WTC11 (cell line): ENCODE measurements at regions not wholly inside any gene's neighbourhood (a gene's known extent, or its start where the extent isn't known, plus 50 kb on each side); places are given as distances from the start of the nearest gene placed in this dataset.

ENCODE experiments used
- ATAC-seq: fragments of 200-7000 bp; cut with Tn5 transposase; 2 replicates; pipeline ENCODE4 v1.10.0; 2021; ENCODE audit warnings: mild to moderate bottlenecking, moderate library complexity
- CTCF ChIA-PET: fragments of 300-600 bp; sonication (Branson Sonifier 250); formaldehyde crosslinking; loops from one replicate; lab custom pipeline; 2021; ENCODE audit warnings: antibody characterized with exemption; lab: Charles Lee
- POLR2A ChIA-PET: fragments of 350-600 bp; sonication (Branson Sonifier 250); formaldehyde crosslinking; loops from one replicate; lab custom pipeline; 2021; ENCODE audit warnings: antibody characterized with exemption; lab: Charles Lee
- DNase-seq: peaks from one replicate; pipeline ENCODE4 v3.0.0; 2021; ENCODE audit warnings: low spot score
- H3K27ac Mint-ChIP-seq: 2 replicates; pipeline ENCODE4 v1.8.0; 2021; ENCODE audit warnings: mixed read lengths
- H3K27me3 Mint-ChIP-seq: 2 replicates; pipeline ENCODE4 v1.8.0; 2021; ENCODE audit warnings: low read depth, mild to moderate bottlenecking, moderate library complexity, mixed read lengths
- H3K36me3 Mint-ChIP-seq: 2 replicates; pipeline ENCODE4 v1.8.0; 2021; ENCODE audit warnings: mixed read lengths
- H3K4me1 Mint-ChIP-seq: 2 replicates; pipeline ENCODE4 v1.8.0; 2022; ENCODE audit warnings: mixed read lengths
- H3K4me3 Mint-ChIP-seq: 2 replicates; pipeline ENCODE4 v1.8.0; 2021; ENCODE audit warnings: mild to moderate bottlenecking, moderate library complexity, mixed read lengths
- H3K9me3 Mint-ChIP-seq: 2 replicates; pipeline ENCODE4 v1.8.0; 2021; ENCODE audit warnings: mixed read lengths
- CREM ChIP-seq: sonication (generic); formaldehyde crosslinking; IDR thresholded peaks from 2 replicates; pipeline ENCODE4 v1.8.1; 2022; ENCODE audit warnings: mild to moderate bottlenecking, missing genetic modification reagents, moderate library complexity
- GRHL2 ChIP-seq: fragments of 250-450 bp; sonication (Bioruptor Pico); IDR thresholded peaks from 2 replicates; pipeline ENCODE4 v1.8.0; 2022; ENCODE audit warnings: mild to moderate bottlenecking, moderate library complexity; ENCODE audit not compliant: insufficient replicate concordance, severe bottlenecking
- OVOL2 ChIP-seq: fragments of 250-450 bp; sonication (Bioruptor Pico); IDR thresholded peaks from 2 replicates; pipeline ENCODE4 v1.9.0; 2021; ENCODE audit warnings: mild to moderate bottlenecking, borderline replicate concordance
- RELA ChIP-seq: sonication (generic); formaldehyde crosslinking; IDR thresholded peaks from 2 replicates; pipeline ENCODE4 v1.8.1; 2022; ENCODE audit warnings: missing genetic modification reagents, mild to moderate bottlenecking, borderline replicate concordance
- ZNF396 ChIP-seq: fragments of 250-450 bp; sonication (Bioruptor Pico); IDR thresholded peaks from 2 replicates; pipeline ENCODE4 v1.8.0; 2021; ENCODE audit warnings: mild to moderate bottlenecking, moderate library complexity, borderline replicate concordance
- TF ChIP-seq, protein P1 (sequence below): sonication (generic); formaldehyde crosslinking; IDR thresholded peaks from 2 replicates; pipeline ENCODE4 v1.8.0; 2023; ENCODE audit warnings: missing genetic modification reagents
- TF ChIP-seq, protein P2 (sequence below): sonication (generic); formaldehyde crosslinking; IDR thresholded peaks from 2 replicates; pipeline ENCODE4 v1.8.1; 2023; ENCODE audit warnings: mild to moderate bottlenecking, missing genetic modification reagents, borderline replicate concordance
- TF ChIP-seq, protein P3 (sequence below): sonication (generic); formaldehyde crosslinking; IDR thresholded peaks from 2 replicates; pipeline ENCODE4 v1.8.1; 2022; ENCODE audit warnings: low read depth, mild to moderate bottlenecking, moderate library complexity, missing genetic modification reagents, borderline replicate concordance
- TF ChIP-seq, protein P4 (sequence below): sonication (generic); formaldehyde crosslinking; IDR thresholded peaks from 2 replicates; pipeline ENCODE4 v1.8.0; 2022; ENCODE audit warnings: mild to moderate bottlenecking, missing genetic modification reagents
- TF ChIP-seq, protein P5 (sequence below): fragments of 200-600 bp; IDR thresholded peaks from 2 replicates; pipeline ENCODE4 v1.8.0; 2022; ENCODE audit warnings: antibody characterized with exemption
- TF ChIP-seq, protein P6 (sequence below): sonication (generic); formaldehyde crosslinking; IDR thresholded peaks from 2 replicates; pipeline ENCODE4 v1.8.0; 2022; ENCODE audit warnings: mild to moderate bottlenecking, missing genetic modification reagents
- TF ChIP-seq, protein P7 (sequence below): sonication (generic); formaldehyde crosslinking; IDR thresholded peaks from 2 replicates; pipeline ENCODE4 v1.8.1; 2023; ENCODE audit warnings: mild to moderate bottlenecking, missing genetic modification reagents
- TF ChIP-seq, protein P8 (sequence below): sonication (generic); formaldehyde crosslinking; IDR thresholded peaks from 2 replicates; pipeline ENCODE4 v1.8.0; 2023; ENCODE audit warnings: missing genetic modification reagents, mild to moderate bottlenecking, borderline replicate concordance
- TF ChIP-seq, protein P9 (sequence below): sonication (generic); formaldehyde crosslinking; IDR thresholded peaks from 2 replicates; pipeline ENCODE4 v1.8.0; 2022; ENCODE audit warnings: missing genetic modification reagents

DNA sequence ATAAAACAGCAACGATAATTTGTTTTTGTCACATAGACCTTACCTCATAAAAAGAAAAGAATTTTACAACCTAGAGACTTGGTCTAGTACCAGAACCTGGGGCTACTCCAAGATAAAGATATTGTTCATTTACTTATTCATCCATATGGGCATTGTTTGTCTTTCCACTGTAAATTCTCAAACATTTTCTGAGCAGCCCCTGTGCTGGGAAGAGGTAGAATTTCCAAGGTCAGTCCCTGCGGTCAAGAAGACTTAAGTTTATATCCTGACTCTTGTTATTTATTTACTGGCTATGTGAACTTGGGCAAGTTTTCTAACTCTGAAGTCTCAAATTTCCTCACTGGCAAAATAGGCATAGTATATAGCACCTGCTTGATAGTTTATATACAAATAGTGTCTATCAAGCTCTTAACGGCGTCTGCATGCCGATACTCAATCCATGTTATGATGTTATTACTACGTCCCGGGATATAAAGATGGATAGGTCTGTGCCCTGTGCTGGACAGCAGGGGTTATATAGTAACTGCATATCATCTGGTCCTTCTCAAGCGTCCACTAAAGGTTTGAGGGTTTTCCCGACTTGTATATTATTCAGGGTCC, 222.1 kb upstream of the TAPT1 start:
- Mint-ChIP-seq H3K36me3 (no peaks in the 10 kb centered on the region), H3K27me3 (peaks cover 89% of the 10 kb centered on the region), H3K27ac (no peak overlapping the region), H3K4me1 (peaks cover 3% of the 10 kb centered on the region; the same call in 1 of the 2 replicates), H3K9me3 (no peaks in the 10 kb centered on the region), H3K4me3 (no peak overlapping the region)
- CTCF ChIA-PET, result interaction anchor here (1.1 kb wide), 1 partner anchor 170 kb away, joined by 3 read pairs; no protein-coding TSS in a partner anchor
- ATAC-seq (no peak), DNase-seq (no peak)
- POLR2A ChIA-PET, result no interaction called here
- TF ChIP-seq, protein P1, sequence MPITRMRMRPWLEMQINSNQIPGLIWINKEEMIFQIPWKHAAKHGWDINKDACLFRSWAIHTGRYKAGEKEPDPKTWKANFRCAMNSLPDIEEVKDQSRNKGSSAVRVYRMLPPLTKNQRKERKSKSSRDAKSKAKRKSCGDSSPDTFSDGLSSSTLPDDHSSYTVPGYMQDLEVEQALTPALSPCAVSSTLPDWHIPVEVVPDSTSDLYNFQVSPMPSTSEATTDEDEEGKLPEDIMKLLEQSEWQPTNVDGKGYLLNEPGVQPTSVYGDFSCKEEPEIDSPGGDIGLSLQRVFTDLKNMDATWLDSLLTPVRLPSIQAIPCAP, result no peak
- TF ChIP-seq, protein P2, sequence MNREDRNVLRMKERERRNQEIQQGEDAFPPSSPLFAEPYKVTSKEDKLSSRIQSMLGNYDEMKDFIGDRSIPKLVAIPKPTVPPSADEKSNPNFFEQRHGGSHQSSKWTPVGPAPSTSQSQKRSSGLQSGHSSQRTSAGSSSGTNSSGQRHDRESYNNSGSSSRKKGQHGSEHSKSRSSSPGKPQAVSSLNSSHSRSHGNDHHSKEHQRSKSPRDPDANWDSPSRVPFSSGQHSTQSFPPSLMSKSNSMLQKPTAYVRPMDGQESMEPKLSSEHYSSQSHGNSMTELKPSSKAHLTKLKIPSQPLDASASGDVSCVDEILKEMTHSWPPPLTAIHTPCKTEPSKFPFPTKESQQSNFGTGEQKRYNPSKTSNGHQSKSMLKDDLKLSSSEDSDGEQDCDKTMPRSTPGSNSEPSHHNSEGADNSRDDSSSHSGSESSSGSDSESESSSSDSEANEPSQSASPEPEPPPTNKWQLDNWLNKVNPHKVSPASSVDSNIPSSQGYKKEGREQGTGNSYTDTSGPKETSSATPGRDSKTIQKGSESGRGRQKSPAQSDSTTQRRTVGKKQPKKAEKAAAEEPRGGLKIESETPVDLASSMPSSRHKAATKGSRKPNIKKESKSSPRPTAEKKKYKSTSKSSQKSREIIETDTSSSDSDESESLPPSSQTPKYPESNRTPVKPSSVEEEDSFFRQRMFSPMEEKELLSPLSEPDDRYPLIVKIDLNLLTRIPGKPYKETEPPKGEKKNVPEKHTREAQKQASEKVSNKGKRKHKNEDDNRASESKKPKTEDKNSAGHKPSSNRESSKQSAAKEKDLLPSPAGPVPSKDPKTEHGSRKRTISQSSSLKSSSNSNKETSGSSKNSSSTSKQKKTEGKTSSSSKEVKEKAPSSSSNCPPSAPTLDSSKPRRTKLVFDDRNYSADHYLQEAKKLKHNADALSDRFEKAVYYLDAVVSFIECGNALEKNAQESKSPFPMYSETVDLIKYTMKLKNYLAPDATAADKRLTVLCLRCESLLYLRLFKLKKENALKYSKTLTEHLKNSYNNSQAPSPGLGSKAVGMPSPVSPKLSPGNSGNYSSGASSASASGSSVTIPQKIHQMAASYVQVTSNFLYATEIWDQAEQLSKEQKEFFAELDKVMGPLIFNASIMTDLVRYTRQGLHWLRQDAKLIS, result no peak
- TF ChIP-seq RELA, result no peak
- TF ChIP-seq, protein P3, sequence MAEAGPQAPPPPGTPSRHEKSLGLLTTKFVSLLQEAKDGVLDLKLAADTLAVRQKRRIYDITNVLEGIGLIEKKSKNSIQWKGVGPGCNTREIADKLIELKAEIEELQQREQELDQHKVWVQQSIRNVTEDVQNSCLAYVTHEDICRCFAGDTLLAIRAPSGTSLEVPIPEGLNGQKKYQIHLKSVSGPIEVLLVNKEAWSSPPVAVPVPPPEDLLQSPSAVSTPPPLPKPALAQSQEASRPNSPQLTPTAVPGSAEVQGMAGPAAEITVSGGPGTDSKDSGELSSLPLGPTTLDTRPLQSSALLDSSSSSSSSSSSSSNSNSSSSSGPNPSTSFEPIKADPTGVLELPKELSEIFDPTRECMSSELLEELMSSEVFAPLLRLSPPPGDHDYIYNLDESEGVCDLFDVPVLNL (CRISPR knock-in tag), result no peak
- TF ChIP-seq OVOL2, result no peak
- TF ChIP-seq, protein P4, sequence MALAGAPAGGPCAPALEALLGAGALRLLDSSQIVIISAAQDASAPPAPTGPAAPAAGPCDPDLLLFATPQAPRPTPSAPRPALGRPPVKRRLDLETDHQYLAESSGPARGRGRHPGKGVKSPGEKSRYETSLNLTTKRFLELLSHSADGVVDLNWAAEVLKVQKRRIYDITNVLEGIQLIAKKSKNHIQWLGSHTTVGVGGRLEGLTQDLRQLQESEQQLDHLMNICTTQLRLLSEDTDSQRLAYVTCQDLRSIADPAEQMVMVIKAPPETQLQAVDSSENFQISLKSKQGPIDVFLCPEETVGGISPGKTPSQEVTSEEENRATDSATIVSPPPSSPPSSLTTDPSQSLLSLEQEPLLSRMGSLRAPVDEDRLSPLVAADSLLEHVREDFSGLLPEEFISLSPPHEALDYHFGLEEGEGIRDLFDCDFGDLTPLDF (CRISPR knock-in tag), result no peak
- TF ChIP-seq, protein P5, sequence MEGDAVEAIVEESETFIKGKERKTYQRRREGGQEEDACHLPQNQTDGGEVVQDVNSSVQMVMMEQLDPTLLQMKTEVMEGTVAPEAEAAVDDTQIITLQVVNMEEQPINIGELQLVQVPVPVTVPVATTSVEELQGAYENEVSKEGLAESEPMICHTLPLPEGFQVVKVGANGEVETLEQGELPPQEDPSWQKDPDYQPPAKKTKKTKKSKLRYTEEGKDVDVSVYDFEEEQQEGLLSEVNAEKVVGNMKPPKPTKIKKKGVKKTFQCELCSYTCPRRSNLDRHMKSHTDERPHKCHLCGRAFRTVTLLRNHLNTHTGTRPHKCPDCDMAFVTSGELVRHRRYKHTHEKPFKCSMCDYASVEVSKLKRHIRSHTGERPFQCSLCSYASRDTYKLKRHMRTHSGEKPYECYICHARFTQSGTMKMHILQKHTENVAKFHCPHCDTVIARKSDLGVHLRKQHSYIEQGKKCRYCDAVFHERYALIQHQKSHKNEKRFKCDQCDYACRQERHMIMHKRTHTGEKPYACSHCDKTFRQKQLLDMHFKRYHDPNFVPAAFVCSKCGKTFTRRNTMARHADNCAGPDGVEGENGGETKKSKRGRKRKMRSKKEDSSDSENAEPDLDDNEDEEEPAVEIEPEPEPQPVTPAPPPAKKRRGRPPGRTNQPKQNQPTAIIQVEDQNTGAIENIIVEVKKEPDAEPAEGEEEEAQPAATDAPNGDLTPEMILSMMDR, result no peak
- TF ChIP-seq, protein P6, sequence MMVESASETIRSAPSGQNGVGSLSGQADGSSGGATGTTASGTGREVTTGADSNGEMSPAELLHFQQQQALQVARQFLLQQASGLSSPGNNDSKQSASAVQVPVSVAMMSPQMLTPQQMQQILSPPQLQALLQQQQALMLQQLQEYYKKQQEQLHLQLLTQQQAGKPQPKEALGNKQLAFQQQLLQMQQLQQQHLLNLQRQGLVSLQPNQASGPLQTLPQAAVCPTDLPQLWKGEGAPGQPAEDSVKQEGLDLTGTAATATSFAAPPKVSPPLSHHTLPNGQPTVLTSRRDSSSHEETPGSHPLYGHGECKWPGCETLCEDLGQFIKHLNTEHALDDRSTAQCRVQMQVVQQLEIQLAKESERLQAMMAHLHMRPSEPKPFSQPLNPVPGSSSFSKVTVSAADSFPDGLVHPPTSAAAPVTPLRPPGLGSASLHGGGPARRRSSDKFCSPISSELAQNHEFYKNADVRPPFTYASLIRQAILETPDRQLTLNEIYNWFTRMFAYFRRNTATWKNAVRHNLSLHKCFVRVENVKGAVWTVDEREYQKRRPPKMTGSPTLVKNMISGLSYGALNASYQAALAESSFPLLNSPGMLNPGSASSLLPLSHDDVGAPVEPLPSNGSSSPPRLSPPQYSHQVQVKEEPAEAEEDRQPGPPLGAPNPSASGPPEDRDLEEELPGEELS (CRISPR knock-in tag), result no peak
- TF ChIP-seq CREM (CRISPR knock-in tag), result no peak
- TF ChIP-seq, protein P7, sequence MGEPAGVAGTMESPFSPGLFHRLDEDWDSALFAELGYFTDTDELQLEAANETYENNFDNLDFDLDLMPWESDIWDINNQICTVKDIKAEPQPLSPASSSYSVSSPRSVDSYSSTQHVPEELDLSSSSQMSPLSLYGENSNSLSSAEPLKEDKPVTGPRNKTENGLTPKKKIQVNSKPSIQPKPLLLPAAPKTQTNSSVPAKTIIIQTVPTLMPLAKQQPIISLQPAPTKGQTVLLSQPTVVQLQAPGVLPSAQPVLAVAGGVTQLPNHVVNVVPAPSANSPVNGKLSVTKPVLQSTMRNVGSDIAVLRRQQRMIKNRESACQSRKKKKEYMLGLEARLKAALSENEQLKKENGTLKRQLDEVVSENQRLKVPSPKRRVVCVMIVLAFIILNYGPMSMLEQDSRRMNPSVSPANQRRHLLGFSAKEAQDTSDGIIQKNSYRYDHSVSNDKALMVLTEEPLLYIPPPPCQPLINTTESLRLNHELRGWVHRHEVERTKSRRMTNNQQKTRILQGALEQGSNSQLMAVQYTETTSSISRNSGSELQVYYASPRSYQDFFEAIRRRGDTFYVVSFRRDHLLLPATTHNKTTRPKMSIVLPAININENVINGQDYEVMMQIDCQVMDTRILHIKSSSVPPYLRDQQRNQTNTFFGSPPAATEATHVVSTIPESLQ, result no peak
- TF ChIP-seq, protein P8, sequence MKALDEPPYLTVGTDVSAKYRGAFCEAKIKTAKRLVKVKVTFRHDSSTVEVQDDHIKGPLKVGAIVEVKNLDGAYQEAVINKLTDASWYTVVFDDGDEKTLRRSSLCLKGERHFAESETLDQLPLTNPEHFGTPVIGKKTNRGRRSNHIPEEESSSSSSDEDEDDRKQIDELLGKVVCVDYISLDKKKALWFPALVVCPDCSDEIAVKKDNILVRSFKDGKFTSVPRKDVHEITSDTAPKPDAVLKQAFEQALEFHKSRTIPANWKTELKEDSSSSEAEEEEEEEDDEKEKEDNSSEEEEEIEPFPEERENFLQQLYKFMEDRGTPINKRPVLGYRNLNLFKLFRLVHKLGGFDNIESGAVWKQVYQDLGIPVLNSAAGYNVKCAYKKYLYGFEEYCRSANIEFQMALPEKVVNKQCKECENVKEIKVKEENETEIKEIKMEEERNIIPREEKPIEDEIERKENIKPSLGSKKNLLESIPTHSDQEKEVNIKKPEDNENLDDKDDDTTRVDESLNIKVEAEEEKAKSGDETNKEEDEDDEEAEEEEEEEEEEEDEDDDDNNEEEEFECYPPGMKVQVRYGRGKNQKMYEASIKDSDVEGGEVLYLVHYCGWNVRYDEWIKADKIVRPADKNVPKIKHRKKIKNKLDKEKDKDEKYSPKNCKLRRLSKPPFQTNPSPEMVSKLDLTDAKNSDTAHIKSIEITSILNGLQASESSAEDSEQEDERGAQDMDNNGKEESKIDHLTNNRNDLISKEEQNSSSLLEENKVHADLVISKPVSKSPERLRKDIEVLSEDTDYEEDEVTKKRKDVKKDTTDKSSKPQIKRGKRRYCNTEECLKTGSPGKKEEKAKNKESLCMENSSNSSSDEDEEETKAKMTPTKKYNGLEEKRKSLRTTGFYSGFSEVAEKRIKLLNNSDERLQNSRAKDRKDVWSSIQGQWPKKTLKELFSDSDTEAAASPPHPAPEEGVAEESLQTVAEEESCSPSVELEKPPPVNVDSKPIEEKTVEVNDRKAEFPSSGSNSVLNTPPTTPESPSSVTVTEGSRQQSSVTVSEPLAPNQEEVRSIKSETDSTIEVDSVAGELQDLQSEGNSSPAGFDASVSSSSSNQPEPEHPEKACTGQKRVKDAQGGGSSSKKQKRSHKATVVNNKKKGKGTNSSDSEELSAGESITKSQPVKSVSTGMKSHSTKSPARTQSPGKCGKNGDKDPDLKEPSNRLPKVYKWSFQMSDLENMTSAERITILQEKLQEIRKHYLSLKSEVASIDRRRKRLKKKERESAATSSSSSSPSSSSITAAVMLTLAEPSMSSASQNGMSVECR (CRISPR knock-in tag), result no peak
- no peak for TF ChIP-seq GRHL2 (CRISPR knock-in tag)
- TF ChIP-seq ZNF396 (CRISPR knock-in tag), result no peak
- TF ChIP-seq, protein P9, sequence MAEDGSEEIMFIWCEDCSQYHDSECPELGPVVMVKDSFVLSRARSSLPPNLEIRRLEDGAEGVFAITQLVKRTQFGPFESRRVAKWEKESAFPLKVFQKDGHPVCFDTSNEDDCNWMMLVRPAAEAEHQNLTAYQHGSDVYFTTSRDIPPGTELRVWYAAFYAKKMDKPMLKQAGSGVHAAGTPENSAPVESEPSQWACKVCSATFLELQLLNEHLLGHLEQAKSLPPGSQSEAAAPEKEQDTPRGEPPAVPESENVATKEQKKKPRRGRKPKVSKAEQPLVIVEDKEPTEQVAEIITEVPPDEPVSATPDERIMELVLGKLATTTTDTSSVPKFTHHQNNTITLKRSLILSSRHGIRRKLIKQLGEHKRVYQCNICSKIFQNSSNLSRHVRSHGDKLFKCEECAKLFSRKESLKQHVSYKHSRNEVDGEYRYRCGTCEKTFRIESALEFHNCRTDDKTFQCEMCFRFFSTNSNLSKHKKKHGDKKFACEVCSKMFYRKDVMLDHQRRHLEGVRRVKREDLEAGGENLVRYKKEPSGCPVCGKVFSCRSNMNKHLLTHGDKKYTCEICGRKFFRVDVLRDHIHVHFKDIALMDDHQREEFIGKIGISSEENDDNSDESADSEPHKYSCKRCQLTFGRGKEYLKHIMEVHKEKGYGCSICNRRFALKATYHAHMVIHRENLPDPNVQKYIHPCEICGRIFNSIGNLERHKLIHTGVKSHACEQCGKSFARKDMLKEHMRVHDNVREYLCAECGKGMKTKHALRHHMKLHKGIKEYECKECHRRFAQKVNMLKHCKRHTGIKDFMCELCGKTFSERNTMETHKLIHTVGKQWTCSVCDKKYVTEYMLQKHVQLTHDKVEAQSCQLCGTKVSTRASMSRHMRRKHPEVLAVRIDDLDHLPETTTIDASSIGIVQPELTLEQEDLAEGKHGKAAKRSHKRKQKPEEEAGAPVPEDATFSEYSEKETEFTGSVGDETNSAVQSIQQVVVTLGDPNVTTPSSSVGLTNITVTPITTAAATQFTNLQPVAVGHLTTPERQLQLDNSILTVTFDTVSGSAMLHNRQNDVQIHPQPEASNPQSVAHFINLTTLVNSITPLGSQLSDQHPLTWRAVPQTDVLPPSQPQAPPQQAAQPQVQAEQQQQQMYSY (CRISPR knock-in tag), result no peak
